ENCODE measurements at regions not wholly inside any gene's neighbourhood (a gene's known extent, or its start where the extent isn't known, plus 50 kb on each side); places are given as distances from the start of the nearest gene placed in this dataset.

DNA sequence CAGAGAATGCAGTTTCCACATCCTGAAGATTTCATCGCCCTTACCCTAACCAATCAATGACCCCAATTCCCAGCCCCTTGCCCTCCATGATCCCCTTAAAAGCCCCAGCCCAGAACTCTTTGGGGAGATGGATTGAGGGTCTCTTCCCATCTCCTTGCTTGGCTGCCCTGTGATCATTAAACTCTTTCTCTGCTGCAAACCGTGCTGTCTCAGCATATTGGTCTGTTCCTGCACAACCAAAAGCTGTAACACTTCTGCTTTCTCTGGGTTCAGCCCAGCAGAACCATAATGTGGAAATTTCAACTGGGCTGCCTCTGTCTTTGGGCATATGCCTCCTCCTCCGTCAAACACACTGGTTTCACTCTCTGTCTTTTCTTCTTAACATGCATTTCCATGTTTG, 67.0 kb upstream of the NLRP1 start:
- WGBS = 62% methylated on average over 3 of the region's 3 CpGs
- H3K4me3 ChIP-seq (ENCODE audit: low read depth in 1 of 3, low read length in 3 of 3) = no peak overlapping the region
- no peak overlapping the region for H3K9ac ChIP-seq (ENCODE audit: low read depth in 1 of 2, low read length in 2 of 2)
- H3K27ac ChIP-seq (ENCODE audit: low read depth in 1 of 2, low read length in 2 of 2) = no peak overlapping the region
- H3K27me3 ChIP-seq (ENCODE audit: control insufficient read depth in 4 of 4, insufficient read depth in 4 of 4, low read length in 3 of 4) = peaks cover 0 to 10% (median 2%) of the 10 kb centered on the region in 4 donors
- H3K36me3 ChIP-seq (ENCODE audit: control insufficient read depth in 4 of 4, insufficient read depth in 3 of 4, low read depth in 1 of 4, low read length in 3 of 4) = no peaks in the 10 kb centered on the region
- no peaks in the 10 kb centered on the region for H3K4me1 ChIP-seq (ENCODE audit: control insufficient read depth in 4 of 4, insufficient read depth in 4 of 4, low read length in 3 of 4)
- TF ChIP-seq NR2F2 (IDR thresholded peaks at IDR 0.05) (no peak), SP1 (IDR thresholded peaks at IDR 0.05) (no peak), RAD21 (IDR thresholded peaks at IDR 0.05) (no peak), TAF1 (conservative IDR thresholded peaks at IDR 0.05) (no peak), YY1 (IDR thresholded peaks at IDR 0.05) (no peak), EGR1 (IDR thresholded peaks at IDR 0.05; ENCODE audit: low read depth in 2 of 2) (no peak)
- TF ChIP-seq, protein P1, sequence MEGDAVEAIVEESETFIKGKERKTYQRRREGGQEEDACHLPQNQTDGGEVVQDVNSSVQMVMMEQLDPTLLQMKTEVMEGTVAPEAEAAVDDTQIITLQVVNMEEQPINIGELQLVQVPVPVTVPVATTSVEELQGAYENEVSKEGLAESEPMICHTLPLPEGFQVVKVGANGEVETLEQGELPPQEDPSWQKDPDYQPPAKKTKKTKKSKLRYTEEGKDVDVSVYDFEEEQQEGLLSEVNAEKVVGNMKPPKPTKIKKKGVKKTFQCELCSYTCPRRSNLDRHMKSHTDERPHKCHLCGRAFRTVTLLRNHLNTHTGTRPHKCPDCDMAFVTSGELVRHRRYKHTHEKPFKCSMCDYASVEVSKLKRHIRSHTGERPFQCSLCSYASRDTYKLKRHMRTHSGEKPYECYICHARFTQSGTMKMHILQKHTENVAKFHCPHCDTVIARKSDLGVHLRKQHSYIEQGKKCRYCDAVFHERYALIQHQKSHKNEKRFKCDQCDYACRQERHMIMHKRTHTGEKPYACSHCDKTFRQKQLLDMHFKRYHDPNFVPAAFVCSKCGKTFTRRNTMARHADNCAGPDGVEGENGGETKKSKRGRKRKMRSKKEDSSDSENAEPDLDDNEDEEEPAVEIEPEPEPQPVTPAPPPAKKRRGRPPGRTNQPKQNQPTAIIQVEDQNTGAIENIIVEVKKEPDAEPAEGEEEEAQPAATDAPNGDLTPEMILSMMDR (IDR thresholded peaks at IDR 0.05; ENCODE audit: low read depth, low read length, missing input control) = no peak
- TF ChIP-seq, protein P2, sequence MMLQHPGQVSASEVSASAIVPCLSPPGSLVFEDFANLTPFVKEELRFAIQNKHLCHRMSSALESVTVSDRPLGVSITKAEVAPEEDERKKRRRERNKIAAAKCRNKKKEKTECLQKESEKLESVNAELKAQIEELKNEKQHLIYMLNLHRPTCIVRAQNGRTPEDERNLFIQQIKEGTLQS (IDR thresholded peaks at IDR 0.05) = no peak
- TF ChIP-seq, protein P3, sequence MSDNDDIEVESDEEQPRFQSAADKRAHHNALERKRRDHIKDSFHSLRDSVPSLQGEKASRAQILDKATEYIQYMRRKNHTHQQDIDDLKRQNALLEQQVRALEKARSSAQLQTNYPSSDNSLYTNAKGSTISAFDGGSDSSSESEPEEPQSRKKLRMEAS (IDR thresholded peaks at IDR 0.05) = no peak
- H3K9me3 ChIP-seq (ENCODE audit: control insufficient read depth in 4 of 4, low read length in 3 of 4) = peaks cover 6 to 28% (median 16%) of the 10 kb centered on the region in 4 donors
- DNase-seq (ENCODE audit: low spot score) = no peak

DNA sequence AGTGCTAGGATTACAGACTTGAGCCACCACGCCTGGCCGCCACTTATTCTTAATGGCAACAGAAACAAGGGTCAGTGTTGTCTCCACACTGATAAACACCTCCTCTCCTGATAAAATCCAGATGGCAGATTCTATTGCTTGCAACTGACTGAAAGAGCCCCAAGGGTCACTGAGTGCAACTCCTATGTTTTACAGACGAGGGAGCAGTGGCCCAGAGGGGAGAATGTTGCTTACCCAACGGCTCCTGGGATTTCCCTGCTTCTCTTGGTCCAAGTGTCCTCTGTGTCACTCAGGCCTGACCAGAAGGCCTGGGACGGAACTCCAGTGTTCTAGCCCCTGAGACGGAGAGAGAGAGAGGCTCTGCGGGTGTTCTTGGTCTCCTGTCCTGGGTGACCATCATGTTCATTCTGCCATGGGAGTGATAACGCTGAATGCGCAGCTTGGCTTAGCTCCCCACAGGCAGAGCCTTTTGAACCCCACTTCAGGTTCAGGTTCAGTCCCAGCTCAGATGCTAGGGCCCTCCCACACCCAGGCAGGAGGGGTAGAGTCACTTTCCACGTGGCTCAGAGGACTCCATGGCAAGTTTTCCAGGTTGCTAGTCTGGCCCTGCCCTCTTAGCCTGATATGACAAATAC, 77.3 kb upstream of the NLRP1 start:
- H3K27ac ChIP-seq (ENCODE audit: low read depth in 1 of 2, low read length in 2 of 2) = no peak overlapping the region
- no peaks in the 10 kb centered on the region for H3K9me3 ChIP-seq (ENCODE audit: control insufficient read depth in 4 of 4, low read length in 3 of 4)
- 66% methylated on average over 10 of the region's 10 CpGs for WGBS
- TF ChIP-seq TAF1 (conservative IDR thresholded peaks at IDR 0.05) (no peak), HNF4G (IDR thresholded peaks at IDR 0.05) (no peak), FOXA1 (IDR thresholded peaks at IDR 0.05) (no peak), JUND (IDR thresholded peaks at IDR 0.05) (no peak), RXRA (IDR thresholded peaks at IDR 0.05) (no peak), RAD21 (IDR thresholded peaks at IDR 0.05) (no peak), GABPA (IDR thresholded peaks at IDR 0.05 in 1 of 2, conservative IDR thresholded peaks at IDR 0.05 in 1 of 2) (no peak), HNF4A (conservative IDR thresholded peaks at IDR 0.05) (no peak), NR2F2 (IDR thresholded peaks at IDR 0.05) (no peak)
- TF ChIP-seq, protein P3 (IDR thresholded peaks at IDR 0.05) = no peak
- TF ChIP-seq, protein P4, sequence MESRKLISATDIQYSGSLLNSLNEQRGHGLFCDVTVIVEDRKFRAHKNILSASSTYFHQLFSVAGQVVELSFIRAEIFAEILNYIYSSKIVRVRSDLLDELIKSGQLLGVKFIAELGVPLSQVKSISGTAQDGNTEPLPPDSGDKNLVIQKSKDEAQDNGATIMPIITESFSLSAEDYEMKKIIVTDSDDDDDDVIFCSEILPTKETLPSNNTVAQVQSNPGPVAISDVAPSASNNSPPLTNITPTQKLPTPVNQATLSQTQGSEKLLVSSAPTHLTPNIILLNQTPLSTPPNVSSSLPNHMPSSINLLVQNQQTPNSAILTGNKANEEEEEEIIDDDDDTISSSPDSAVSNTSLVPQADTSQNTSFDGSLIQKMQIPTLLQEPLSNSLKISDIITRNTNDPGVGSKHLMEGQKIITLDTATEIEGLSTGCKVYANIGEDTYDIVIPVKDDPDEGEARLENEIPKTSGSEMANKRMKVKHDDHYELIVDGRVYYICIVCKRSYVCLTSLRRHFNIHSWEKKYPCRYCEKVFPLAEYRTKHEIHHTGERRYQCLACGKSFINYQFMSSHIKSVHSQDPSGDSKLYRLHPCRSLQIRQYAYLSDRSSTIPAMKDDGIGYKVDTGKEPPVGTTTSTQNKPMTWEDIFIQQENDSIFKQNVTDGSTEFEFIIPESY (IDR thresholded peaks at IDR 0.05) = no peak
- TF ChIP-seq, protein P1 (IDR thresholded peaks at IDR 0.05; ENCODE audit: low read depth, low read length, missing input control) = no peak
- TF ChIP-seq, protein P5, sequence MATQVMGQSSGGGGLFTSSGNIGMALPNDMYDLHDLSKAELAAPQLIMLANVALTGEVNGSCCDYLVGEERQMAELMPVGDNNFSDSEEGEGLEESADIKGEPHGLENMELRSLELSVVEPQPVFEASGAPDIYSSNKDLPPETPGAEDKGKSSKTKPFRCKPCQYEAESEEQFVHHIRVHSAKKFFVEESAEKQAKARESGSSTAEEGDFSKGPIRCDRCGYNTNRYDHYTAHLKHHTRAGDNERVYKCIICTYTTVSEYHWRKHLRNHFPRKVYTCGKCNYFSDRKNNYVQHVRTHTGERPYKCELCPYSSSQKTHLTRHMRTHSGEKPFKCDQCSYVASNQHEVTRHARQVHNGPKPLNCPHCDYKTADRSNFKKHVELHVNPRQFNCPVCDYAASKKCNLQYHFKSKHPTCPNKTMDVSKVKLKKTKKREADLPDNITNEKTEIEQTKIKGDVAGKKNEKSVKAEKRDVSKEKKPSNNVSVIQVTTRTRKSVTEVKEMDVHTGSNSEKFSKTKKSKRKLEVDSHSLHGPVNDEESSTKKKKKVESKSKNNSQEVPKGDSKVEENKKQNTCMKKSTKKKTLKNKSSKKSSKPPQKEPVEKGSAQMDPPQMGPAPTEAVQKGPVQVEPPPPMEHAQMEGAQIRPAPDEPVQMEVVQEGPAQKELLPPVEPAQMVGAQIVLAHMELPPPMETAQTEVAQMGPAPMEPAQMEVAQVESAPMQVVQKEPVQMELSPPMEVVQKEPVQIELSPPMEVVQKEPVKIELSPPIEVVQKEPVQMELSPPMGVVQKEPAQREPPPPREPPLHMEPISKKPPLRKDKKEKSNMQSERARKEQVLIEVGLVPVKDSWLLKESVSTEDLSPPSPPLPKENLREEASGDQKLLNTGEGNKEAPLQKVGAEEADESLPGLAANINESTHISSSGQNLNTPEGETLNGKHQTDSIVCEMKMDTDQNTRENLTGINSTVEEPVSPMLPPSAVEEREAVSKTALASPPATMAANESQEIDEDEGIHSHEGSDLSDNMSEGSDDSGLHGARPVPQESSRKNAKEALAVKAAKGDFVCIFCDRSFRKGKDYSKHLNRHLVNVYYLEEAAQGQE (IDR thresholded peaks at IDR 0.05) = no peak
- TF ChIP-seq, protein P2 (IDR thresholded peaks at IDR 0.05) = no peak
- no peak for DNase-seq (ENCODE audit: low spot score)
- no peak overlapping the region for H3K9ac ChIP-seq (ENCODE audit: low read depth in 1 of 2, low read length in 2 of 2)
- H3K36me3 ChIP-seq (ENCODE audit: control insufficient read depth in 4 of 4, insufficient read depth in 3 of 4, low read depth in 1 of 4, low read length in 3 of 4) = no peaks in the 10 kb centered on the region
- H3K4me3 ChIP-seq (ENCODE audit: low read depth in 1 of 3, low read length in 3 of 3) = no peak overlapping the region
- H3K27me3 ChIP-seq (ENCODE audit: control insufficient read depth in 4 of 4, insufficient read depth in 4 of 4, low read length in 3 of 4) = peaks cover 0 to 3% (median 0%) of the 10 kb centered on the region in 4 donors
- no peaks in the 10 kb centered on the region for H3K4me1 ChIP-seq (ENCODE audit: control insufficient read depth in 4 of 4, insufficient read depth in 4 of 4, low read length in 3 of 4)
